DMS 273 (cell line): ENCODE measurements at regions not wholly inside any gene's neighbourhood (a gene's known extent, or its start where the extent isn't known, plus 50 kb on each side); places are given as distances from the start of the nearest gene placed in this dataset.

ENCODE experiments used
- DNase-seq: peaks from one replicate; lab custom pipeline; 2025; ENCODE audit not compliant: unreplicated experiment; lab: John Stamatoyannopoulos, UW

- no peak for DNase-seq
These were observed 56.5 kb downstream of the CT47B1 start for GRCh38 chrX:120819126-120819525.

DNA sequence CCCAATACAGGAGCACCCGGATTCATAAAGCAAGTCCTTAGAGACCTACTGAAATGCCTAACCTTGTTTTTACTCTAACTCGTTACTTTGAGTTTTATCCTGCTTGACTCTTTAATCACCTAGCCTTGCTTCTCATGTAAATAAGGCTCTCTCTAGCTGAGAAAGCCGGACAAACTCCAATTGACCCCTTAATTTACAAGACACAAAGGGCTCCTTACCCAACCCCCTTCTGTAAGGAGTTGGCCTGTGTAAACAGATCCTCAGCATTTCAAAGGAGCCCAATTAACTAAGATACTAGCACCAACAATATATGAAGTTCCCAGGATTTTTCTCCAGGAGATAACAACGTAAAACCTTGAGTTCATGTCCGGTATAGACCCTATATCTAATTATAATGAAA lies 61.7 kb downstream of the CT47B1 start:
- no peak for DNase-seq

DNA sequence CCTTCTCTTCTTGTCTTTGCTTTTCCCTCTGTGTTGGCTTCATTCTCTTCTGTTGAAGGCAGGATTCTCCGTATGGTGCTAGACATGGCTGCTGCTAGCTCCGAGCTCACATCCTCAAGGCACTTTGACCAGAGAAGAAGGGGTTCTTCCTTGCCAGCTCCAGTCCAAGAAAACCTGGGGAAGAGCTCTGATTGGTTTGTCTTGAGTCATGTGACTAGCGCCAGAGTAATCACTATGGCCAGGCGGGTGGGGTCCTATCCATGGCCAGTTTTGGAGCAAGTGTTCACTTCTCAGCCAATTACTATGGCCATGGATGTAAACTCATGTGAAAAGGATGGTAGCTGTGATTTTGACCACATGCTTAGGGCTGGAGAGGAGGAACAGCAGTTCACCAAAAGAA lies 74.2 kb downstream of the CT47B1 start:
- DNase-seq = no peak

DNA sequence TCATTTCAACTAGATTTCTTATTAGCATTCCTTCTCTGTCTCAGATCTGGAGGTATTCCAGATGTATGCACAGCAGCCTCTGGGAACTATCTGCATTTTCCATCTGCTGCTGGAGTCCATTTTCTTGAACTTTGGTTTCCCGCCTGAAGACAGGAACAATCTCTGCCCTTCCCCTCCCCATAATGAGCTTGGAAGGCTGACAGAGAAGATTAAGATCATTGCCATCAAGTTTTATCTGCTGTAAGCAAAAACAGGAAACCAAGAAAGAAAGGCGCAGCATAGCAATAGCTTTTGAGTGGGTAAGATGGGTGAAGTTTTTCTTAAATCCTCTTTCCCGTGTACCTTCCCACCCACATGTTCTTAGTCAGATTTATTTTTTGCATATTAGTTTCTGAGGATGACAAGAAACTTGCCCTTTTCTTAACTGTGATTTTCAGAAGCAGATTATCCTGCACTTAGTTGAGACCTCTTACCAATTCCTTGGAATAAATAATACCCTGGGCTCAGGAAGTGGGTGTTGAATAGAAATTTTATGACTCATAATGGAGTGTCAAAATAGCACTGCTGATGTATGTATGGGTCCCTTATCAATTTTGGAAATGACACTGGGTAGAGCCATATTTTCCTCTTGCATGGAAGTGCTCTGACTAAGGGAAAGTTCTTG lies 78.3 kb downstream of the CT47B1 start:
- no peak for DNase-seq

GRCh38 chrX:120795301-120795700 lies 80.4 kb downstream of the CT47B1 start:
- DNase-seq = no peak

DNA sequence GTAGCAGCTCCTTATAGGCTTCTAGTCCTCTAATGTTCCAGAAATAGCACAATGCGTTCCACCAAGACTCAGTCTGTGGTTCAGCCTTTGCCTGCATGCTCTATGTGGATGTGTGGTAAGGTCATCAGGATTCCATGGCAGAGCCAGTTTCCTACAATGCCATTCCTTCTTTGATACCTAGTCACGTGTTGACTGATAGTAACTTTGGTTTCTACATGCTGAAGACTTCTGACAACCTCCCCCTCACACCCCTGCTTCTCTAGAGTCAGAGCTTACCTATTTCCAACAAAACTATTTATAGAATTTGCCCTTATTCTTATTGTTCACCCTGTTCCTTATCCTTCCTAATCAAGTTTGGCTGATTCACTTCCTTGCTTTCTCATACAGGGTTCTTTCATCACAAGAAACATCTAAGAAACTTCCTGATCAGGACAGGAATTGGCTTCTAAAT lies 81.1 kb downstream of the CT47B1 start:
- no peak for DNase-seq

GRCh38 chrX:120793098-120793497 lies 82.6 kb downstream of the CT47B1 start:
- DNase-seq = no peak

DNA sequence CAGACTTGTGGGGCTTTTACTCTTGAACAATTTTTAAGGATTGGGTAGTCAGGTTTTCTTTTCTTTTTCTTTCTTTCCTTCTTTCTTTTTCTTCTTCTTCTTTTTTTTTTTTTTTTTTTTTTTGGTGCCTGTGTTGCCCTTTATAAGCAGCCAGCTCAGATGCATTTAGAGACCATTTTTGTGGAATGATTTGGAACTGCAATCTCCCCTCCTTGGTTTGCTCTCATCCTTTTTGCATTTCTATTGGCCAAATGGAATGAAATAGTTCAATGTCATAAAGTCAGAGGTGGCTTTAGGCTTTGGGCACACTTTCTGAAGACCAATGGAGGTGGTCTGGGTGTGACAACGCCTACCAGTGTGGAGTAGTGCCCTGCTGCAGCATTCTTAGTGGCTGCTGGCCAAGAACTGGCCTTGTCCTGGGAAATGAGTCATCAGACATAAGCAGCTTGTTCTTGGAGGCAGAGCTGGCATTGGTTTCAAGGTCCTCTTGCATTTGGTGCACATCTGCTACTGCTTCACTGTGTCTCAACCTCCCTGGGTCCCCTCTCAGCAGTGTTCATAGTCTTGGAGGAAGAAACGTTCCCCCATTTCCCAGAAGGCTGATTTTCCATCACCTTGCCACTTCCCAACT lies 84.5 kb downstream of the CT47B1 start:
- peak; percentile 42 for DNase-seq

DNA sequence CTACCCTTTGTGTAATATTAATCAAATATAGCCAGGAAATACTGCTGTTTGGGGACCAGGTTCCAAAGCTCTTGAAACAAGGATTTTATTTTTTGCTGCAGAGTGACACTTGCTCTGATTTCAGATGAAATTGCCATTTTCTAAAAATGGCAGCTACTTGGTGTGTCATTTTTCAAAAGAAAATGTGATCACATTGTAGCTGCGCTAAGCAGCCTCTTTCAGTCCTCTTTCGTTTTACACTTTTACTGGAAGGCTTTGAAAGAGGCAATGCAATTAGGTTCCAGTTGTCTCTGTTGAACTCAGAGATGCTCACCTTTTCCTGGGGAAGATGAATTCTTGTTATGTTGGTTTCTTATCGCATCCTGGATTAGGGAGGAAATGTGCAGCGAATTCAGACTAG lies 85.1 kb downstream of the CT47B1 start:
- no peak for DNase-seq

DNA sequence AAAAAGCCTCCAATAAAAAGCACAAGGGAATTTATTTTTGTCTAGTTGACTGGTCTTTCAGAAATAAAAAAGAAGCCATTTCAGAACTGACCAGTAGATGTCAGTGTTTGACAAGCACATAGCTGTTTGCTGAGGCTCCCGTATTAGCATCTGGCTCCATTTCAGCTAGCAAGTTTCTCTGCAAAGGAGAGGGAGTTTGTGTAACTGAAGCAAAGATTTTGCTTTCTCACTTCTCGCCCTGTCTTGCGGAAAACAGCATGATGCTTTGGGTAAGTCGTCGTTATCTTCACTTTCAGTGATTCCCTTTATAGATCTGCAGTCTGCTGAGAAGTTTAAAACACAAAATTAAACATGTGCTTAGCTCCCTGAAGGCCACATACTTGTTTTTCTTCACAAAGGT lies 85.5 kb downstream of the CT47B1 start:
- DNase-seq = peak; percentile 89

GRCh38 chrX:120781403-120781802 lies 94.3 kb downstream of the CT47B1 start:
- DNase-seq = no peak

- DNase-seq = no peak
These were observed 99.7 kb downstream of the CT47B1 start for GRCh38 chrX:120775959-120776358.

GRCh38 chrX:120774606-120775005 lies 101.1 kb downstream of the CT47B1 start:
- no peak for DNase-seq

- DNase-seq = no peak
These were observed 101.9 kb downstream of the CT47B1 start for GRCh38 chrX:120773801-120774200.

- DNase-seq = peak; percentile 71
These were observed 105.9 kb downstream of the CT47B1 start for GRCh38 chrX:120769576-120770341.

GRCh38 chrX:120768681-120769080 lies 107.0 kb downstream of the CT47B1 start:
- no peak for DNase-seq

GRCh38 chrX:120768254-120768653 lies 107.4 kb downstream of the CT47B1 start:
- no peak for DNase-seq

- DNase-seq = no peak
These were observed 112.4 kb downstream of the CT47B1 start for GRCh38 chrX:120763269-120763668.

GRCh38 chrX:120761810-120762209 lies 113.9 kb downstream of the CT47B1 start:
- no peak for DNase-seq

DNA sequence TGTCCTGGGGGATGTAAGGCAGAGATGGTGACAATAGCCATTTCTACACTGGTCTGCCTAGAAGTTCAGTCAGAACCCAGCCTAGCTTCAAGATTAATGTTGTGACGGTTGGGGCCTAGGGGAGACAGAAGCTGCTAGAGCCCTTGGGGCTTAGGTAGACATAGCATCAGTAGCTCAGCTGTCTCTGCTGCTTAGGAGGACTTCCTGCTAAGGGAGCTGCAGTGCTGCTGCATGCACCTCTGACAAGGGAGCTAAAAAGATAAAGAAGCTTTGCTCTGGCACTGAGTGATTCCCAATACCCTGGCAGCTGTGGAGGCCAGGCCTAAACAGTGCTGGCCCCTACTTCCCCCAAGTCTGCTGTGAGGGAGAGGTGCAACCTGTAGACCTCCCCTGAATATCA lies 116.0 kb downstream of the CT47B1 start:
- no peak for DNase-seq

DNA sequence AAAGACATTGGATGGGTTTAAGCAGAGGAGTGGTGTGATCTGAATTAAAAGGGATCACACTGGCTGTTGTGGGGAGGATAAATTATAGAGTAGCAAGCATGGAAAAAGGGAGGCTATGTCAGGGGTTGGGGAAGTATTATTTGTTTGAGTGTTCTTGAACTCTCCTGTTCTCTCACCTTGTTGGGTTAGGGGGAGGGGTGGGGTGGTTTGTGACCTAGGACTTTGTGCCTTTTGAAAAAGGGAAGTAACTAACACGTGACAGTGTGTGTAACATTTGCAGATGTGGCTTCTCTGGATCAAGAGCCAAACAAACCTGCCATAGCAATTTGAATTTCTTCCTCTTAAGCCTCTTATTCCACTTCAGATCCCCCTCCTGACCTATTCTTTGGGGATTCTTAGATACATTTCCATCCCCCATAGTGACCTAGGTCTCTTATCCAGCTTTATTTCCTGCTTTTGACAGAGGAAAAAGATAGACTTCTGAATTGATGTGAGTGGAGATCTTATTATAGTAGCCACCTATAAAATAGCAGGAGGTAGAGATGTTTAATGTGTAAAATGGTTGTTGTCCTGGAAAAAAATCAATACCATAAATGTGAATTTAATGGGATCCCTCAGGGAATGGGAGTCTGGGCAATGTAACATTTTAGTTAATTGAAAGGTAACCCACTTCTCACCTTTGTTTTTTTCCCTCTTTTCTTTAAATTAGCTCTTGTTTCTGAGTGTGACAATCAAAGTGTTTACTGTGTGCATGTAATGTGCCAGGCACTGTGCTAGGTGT lies 120.4 kb downstream of the CT47B1 start:
- DNase-seq = no peak
